Stimulated activated naive CD8-positive, alpha-beta T cell treated with anti-CD3 and anti-CD28 coated beads, Interleukin-15, Interleukin-2, amounts not matched to agents 100 U/mL and 50 U/mL, for 24 hours (primary cell): ENCODE measurements at regions not wholly inside any gene's neighbourhood (a gene's known extent, or its start where the extent isn't known, plus 50 kb on each side); places are given as distances from the start of the nearest gene placed in this dataset.

Experiments
- ATAC-seq: fragments of 150-1000 bp; cut with Tn5 transposase; one replicate; pipeline ENCODE4 v1.10.0; 2021
- DNase-seq: peaks from one replicate; pipeline ENCODE4 v3.0.0; 2021

DNA sequence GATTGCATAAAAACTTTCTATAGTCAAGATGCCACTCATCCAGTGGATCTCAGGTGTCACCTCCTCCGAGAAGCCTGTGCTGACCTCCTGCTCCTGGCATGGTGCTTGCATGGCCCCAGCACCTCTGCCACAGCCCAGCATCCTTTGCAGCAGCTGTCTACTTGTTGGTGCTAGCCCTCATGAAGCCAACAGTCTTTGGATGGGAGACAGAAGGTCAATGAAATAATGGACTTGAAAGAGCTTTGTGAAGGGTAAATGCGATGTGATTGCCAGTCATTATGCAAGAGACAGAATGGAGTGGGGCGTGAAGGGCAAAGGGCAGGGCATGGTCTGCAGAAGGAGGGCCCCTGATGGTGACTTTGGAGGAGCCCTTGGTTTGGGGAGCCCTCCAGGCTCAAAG lies 63.0 kb upstream of the CLMN start:
- ATAC-seq (no peak), DNase-seq (no peak)

GRCh38 chr14:95381726-95382125 lies 62.0 kb upstream of the CLMN start:
- DNase-seq (no peak), ATAC-seq (no peak)

- ATAC-seq (no peak), DNase-seq (no peak)
These were observed 60.8 kb upstream of the CLMN start for GRCh38 chr14:95380350-95381042.

GRCh38 chr14:95379634-95380033 lies 59.9 kb upstream of the CLMN start:
- ATAC-seq (no peak), DNase-seq (no peak)

DNA sequence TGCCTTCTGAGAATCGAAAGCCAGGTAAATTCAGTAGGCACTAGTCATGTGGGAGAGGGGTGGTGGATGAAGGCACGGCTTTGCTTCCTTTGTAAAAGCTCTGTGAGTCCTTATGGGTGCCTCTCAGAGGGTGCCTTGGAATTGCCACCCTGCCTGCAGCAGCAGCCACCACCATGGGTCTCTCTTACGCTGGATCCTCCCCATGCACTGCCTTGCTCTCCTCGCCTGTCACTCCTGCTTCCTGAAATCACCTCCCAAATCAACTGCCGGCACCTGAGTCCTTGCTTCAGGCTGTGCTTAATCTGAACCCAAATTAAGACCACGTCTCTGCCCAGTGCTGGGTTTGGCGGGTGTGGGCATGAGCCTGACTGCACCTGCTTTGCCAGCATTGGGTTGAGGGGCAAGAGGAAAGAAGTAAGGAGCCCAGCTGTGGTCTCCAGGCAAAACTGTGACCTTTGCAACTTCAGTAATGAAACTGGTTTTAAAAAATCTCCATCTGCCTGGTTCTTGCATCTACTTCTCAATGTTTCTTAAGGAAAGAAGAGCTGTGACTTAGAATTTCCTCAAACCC lies 55.9 kb upstream of the CLMN start:
- no peak for DNase-seq
- no peak for ATAC-seq

- ATAC-seq (no peak), DNase-seq (no peak)
These were observed 54.7 kb upstream of the CLMN start for GRCh38 chr14:95374239-95374997.

DNA sequence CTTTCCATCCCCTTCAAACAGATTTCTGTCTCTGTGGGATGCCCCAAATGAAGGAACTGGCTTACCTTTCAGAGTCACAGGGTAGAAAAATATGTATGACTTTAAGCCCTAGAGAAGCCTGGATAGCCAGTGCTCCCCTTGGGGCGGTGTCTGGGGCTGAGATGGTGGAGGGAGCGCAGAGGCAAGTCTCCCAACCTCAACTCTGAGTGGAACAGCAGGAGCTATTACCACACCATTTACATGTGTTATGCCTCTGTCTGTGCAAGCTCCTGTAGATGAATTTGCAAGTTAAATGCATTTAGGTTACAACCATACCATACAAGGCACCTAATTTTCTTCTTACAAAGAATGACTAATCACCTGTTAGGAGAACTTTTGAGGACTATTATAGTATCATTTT lies 50.4 kb upstream of the CLMN start:
- DNase-seq, result no peak
- ATAC-seq, result no peak
